Tibial artery (tissue), 4 donors: ENCODE measurements at regions not wholly inside any gene's neighbourhood (a gene's known extent, or its start where the extent isn't known, plus 50 kb on each side); places are given as distances from the start of the nearest gene placed in this dataset.

Experiments used
- DNase-seq, 2 donors: peaks; one replicate each; pipeline ENCODE4 v3.0.0-alpha.2; 2019
- H3K27ac ChIP-seq, 2 donors: fragments of 200-600 bp; sonication (generic) in 1 of 2; 1 replicate in 1 of 2; 2 replicates in 1 of 2; pipeline ENCODE4 v1.5.1; 2018 to 2019; ENCODE audit warnings: mild to moderate bottlenecking in 1 of 2
- H3K27me3 ChIP-seq, 2 donors: fragments of 200-600 bp; sonication (generic) in 1 of 2; one replicate each; pipeline versions ENCODE4 v1.5.1 to v1.6.0; 2016 to 2019
- H3K36me3 ChIP-seq, 3 donors: fragments of 200-600 bp; sonication (generic) in 2 of 3; one replicate each; pipeline ENCODE4 v1.5.1; 2016 to 2019; ENCODE audit warnings: mild to moderate bottlenecking in 2 of 3
- H3K4me1 ChIP-seq, 4 donors: fragments of 200-600 bp; sonication (generic) in 2 of 4; 1 replicate in 3 of 4; 2 replicates in 1 of 4; pipeline ENCODE4 v1.5.1; 2016 to 2019
- H3K4me3 ChIP-seq, 2 donors: fragments of 200-600 bp; sonication (generic) in 1 of 2; 1 replicate in 1 of 2; 2 replicates in 1 of 2; pipeline ENCODE4 v1.5.1; 2018 to 2019; ENCODE audit warnings: mild to moderate bottlenecking in 2 of 2
- H3K9me3 ChIP-seq, 3 donors: fragments of 200-600 bp; sonication (generic) in 1 of 3; one replicate each; pipeline ENCODE4 v1.5.1; 2016 to 2019
- CTCF ChIP-seq, 2 experiments: fragments of 200-600 bp in 1 of 2; fragments of 450-650 bp in 1 of 2; IDR thresholded peaks; one replicate each; pipeline ENCODE4 v1.5.1; 2017 to 2019; ENCODE audit warnings: antibody characterized with exemption in 2 of 2, mild to moderate bottlenecking in 1 of 2, moderate library complexity in 1 of 2
- intact Hi-C: fragments of 100-400 bp; cut with DNase I; formaldehyde crosslinking; loops from one replicate; pipeline ENCODE4 v1.15.0; 2023; ENCODE audit warnings: low total_unique reads

DNA sequence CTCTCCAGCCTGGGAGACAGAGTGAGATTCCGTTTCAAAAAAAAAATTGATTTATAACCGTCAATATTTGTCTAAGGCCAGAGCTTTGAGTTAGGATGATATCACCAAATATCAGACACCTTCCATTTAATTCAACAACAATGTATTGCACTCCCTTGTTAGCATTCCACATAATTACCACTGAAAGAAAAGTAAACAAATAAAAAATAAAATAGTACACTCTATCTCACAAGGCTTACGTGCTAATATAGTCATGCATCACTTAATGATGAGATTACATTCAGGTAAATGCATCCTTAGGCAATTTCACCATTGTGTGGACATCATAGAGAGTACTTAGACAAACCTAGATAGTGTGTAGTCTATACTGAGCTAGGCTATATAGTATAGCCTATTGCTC is 127.6 kb upstream of the RHOBTB1 start:
- Histone ChIP-seq H3K36me3 (no peaks in the 10 kb centered on the region), H3K4me1 (no peaks in the 10 kb centered on the region), H3K27me3 (no peaks in the 10 kb centered on the region), H3K4me3 (no peak overlapping the region), H3K27ac (no peak overlapping the region), H3K9me3 (no peaks in the 10 kb centered on the region)
- intact Hi-C loops = no loop called here
- no peak for DNase-seq
- TF ChIP-seq CTCF (IDR thresholded peaks at IDR 0.05) = no peak

DNA sequence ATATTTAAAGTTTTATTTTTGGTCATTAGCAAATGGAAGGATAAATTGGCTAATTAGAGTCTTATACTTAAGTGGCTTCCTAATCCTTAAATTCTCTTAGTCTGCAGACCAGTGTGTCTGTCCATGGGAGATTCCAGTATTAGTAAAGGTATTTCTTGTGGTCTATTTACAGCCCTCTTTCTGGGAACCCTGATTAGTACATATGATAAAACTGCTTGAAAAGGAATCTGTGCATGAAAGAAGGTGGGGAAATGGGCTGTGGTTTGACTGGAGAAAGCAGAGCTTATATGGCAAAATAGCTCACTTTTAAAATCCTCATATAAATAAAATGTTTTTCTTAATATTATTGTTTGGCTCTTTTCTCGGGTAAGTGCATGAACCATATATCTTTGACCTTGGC is 124.5 kb upstream of the RHOBTB1 start:
- H3K36me3 ChIP-seq = no peaks in the 10 kb centered on the region
- H3K9me3 ChIP-seq = no peaks in the 10 kb centered on the region
- TF ChIP-seq CTCF (IDR thresholded peaks at IDR 0.05) = no peak
- intact Hi-C loops = no loop called here
- H3K4me1 ChIP-seq = no peaks in the 10 kb centered on the region
- no peak overlapping the region for H3K4me3 ChIP-seq
- H3K27me3 ChIP-seq = no peaks in the 10 kb centered on the region
- DNase-seq = no peak
- H3K27ac ChIP-seq = no peak overlapping the region

- Histone ChIP-seq H3K4me3 (no peak overlapping the region), H3K4me1 (no peaks in the 10 kb centered on the region), H3K27me3 (no peaks in the 10 kb centered on the region), H3K27ac (no peak overlapping the region), H3K36me3 (no peaks in the 10 kb centered on the region), H3K9me3 (no peaks in the 10 kb centered on the region)
- intact Hi-C loops = no loop called here
- no peak for TF ChIP-seq CTCF (IDR thresholded peaks at IDR 0.05)
- DNase-seq = no peak
Measured at GRCh38 chr10:61067671-61068336, 123.8 kb upstream of the RHOBTB1 start.

- Histone ChIP-seq H3K27me3 (no peaks in the 10 kb centered on the region), H3K9me3 (no peaks in the 10 kb centered on the region), H3K27ac (no peak overlapping the region), H3K4me3 (no peak overlapping the region), H3K36me3 (no peaks in the 10 kb centered on the region), H3K4me1 (no peaks in the 10 kb centered on the region)
- intact Hi-C loops = no loop called here
- no peak for TF ChIP-seq CTCF (IDR thresholded peaks at IDR 0.05)
- no peak for DNase-seq
Measured at GRCh38 chr10:61066661-61067344, 122.8 kb upstream of the RHOBTB1 start.

- Histone ChIP-seq H3K9me3 (no peaks in the 10 kb centered on the region), H3K36me3 (no peaks in the 10 kb centered on the region), H3K27me3 (no peaks in the 10 kb centered on the region), H3K4me3 (no peak overlapping the region), H3K27ac (no peak overlapping the region), H3K4me1 (no peaks in the 10 kb centered on the region)
- TF ChIP-seq CTCF (IDR thresholded peaks at IDR 0.05) = no peak
- DNase-seq = no peak
- intact Hi-C loops = no loop called here
Measured at GRCh38 chr10:61065051-61065450, 121.1 kb upstream of the RHOBTB1 start.
